ENCODE measurements at regions not wholly inside any gene's neighbourhood (a gene's known extent, or its start where the extent isn't known, plus 50 kb on each side); places are given as distances from the start of the nearest gene placed in this dataset.

DNA sequence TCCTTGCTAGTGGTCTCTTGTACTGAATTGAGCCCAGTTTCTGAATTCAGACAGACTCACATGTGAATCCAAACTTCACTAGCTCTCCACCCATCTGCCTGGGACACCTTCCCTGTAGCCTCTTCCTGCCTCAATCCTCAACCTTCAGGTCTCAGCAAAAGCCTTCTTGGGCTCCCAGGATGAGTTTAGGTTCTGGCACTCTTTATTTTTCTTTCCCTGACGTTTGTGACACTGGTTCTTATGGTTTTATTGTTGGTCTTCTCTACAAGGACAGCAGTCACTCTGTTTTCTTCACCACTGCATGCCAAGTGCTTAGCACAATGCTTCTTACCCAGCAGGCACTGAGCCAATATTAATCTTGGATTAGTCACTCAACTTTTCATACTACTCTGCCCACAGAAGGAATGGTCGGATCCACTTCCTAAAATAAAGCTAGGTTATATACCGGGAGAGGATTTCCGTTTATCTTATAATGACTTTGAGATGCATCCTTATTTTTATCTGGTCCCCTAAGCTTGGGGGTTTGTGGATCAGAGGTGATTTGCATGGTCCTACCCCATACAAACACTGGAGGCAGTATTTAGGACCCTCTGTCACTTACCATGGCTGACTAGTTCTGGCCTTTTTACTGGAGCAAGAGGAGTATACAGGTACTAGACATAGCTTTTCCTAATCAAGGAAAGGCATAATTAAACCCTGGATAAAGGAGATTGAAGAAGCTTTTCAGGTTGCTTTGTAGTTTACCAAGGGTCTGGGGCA, 186.3 kb downstream of the MYCN start:
- TF ChIP-seq, protein P1, sequence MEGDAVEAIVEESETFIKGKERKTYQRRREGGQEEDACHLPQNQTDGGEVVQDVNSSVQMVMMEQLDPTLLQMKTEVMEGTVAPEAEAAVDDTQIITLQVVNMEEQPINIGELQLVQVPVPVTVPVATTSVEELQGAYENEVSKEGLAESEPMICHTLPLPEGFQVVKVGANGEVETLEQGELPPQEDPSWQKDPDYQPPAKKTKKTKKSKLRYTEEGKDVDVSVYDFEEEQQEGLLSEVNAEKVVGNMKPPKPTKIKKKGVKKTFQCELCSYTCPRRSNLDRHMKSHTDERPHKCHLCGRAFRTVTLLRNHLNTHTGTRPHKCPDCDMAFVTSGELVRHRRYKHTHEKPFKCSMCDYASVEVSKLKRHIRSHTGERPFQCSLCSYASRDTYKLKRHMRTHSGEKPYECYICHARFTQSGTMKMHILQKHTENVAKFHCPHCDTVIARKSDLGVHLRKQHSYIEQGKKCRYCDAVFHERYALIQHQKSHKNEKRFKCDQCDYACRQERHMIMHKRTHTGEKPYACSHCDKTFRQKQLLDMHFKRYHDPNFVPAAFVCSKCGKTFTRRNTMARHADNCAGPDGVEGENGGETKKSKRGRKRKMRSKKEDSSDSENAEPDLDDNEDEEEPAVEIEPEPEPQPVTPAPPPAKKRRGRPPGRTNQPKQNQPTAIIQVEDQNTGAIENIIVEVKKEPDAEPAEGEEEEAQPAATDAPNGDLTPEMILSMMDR (IDR thresholded peaks at IDR 0.05; ENCODE audit: partially characterized antibody, unreplicated experiment): no peak
- Mint-ChIP-seq H3K4me3 (ENCODE audit: unreplicated experiment) (no peak overlapping the region), H3K4me1 (ENCODE audit: low read depth, unreplicated experiment) (peaks cover 35% of the 10 kb centered on the region), H3K9me3 (ENCODE audit: unreplicated experiment) (peaks cover 7% of the 10 kb centered on the region), H3K27me3 (ENCODE audit: unreplicated experiment) (peaks cover 5% of the 10 kb centered on the region), H3K36me3 (ENCODE audit: unreplicated experiment) (peaks cover 4% of the 10 kb centered on the region), H3K27ac (ENCODE audit: unreplicated experiment) (peak overlapping the region; percentile 71)
- no peak for DNase-seq

DNA sequence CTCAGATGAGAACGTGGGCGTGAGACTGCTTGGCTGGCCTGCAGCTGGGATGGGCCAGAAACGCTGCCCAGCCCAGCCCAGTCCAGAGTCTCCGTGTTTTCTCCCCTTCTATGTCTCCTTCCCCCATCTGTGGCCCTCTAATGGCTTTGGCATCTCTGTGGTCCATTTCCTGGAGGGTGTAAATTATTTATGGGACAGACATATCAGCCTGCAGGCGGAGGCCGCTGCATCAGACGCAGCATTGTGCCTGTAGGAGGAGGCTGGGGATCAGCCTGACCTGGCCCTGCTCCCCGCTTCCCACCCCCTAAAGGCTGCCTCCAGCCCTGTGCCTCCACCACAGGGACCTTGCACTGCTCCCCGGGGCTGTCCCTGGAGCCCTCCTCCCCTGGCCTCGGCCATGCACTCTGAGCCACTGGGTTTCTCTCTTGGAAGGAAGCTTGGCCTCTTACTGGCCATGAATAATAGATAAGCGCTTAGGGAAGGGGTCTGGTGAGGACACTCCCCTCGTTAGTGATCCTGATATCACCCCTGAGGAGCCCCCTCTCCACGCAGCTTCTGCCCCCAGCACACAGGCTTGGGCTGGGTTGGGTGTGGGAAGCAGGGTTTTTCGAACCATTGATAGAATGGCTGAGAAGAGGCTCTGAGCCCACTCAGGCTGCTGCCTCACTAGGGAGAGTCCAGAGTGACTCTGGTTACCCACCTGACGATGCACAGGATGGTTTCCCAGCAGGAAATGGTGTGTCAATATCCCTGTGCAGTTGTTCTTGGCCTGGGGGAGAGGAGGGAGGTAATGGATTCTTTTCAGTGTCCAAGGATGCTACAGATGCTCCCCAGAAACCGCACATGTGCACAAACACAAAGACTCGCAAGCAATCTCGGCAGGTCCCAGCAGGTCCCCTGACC, 185.5 kb downstream of the MYCN start:
- peaks cover 7% of the 10 kb centered on the region for H3K9me3 Mint-ChIP-seq (ENCODE audit: unreplicated experiment)
- peak; percentile 59 for DNase-seq
- H3K36me3 Mint-ChIP-seq (ENCODE audit: unreplicated experiment): peaks cover 8% of the 10 kb centered on the region
- TF ChIP-seq, protein P1 (IDR thresholded peaks at IDR 0.05; ENCODE audit: partially characterized antibody, unreplicated experiment): no peak
- peak overlapping the region; percentile 71 for H3K27ac Mint-ChIP-seq (ENCODE audit: unreplicated experiment)
- H3K4me3 Mint-ChIP-seq (ENCODE audit: unreplicated experiment): peak overlapping the region; percentile 45
- peaks cover 5% of the 10 kb centered on the region for H3K27me3 Mint-ChIP-seq (ENCODE audit: unreplicated experiment)
- peaks cover 35% of the 10 kb centered on the region for H3K4me1 Mint-ChIP-seq (ENCODE audit: low read depth, unreplicated experiment)

DNA sequence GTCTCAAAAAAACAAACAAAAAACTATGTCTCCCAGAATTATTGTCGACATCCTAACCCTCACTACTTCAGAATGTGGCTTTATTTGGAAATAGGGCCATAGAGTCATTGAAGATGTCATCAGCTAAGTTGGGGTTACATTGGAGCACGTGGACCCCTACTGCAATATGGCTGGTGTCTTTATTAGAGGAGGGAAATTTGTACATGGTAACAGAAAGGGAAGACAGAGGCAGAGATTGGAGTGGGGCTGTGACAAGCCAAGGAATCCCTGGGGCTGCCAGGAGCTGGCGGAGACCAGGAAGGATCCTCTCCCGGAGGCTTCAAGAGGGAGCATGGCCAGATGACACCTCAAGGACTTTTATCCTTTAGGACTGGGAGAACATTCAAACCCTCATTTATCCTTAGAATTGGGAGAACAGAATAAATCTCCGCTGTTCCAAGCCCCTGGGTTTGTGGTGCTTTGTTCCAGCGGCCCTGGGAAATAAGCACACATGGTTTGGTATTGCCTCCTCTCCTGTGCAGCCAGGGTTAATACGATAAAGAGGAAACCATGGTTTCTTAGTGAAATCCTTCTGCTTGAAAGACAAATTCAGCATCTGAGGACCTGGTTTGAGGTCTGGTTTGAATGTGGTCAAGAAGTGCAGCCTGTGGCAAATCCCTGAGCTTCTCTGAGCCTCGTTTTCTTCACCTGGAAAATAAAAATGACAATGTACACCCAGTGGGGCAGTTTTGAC, 184.7 kb downstream of the MYCN start:
- H3K27ac Mint-ChIP-seq (ENCODE audit: unreplicated experiment): peak overlapping the region; percentile 48
- H3K4me3 Mint-ChIP-seq (ENCODE audit: unreplicated experiment): peak overlapping the region; percentile 70
- no peak for DNase-seq
- peaks cover 8% of the 10 kb centered on the region for H3K36me3 Mint-ChIP-seq (ENCODE audit: unreplicated experiment)
- TF ChIP-seq, protein P1 (IDR thresholded peaks at IDR 0.05; ENCODE audit: partially characterized antibody, unreplicated experiment): no peak
- H3K9me3 Mint-ChIP-seq (ENCODE audit: unreplicated experiment): peaks cover 3% of the 10 kb centered on the region
- peaks cover 5% of the 10 kb centered on the region for H3K27me3 Mint-ChIP-seq (ENCODE audit: unreplicated experiment)
- peaks cover 36% of the 10 kb centered on the region for H3K4me1 Mint-ChIP-seq (ENCODE audit: low read depth, unreplicated experiment)

DNA sequence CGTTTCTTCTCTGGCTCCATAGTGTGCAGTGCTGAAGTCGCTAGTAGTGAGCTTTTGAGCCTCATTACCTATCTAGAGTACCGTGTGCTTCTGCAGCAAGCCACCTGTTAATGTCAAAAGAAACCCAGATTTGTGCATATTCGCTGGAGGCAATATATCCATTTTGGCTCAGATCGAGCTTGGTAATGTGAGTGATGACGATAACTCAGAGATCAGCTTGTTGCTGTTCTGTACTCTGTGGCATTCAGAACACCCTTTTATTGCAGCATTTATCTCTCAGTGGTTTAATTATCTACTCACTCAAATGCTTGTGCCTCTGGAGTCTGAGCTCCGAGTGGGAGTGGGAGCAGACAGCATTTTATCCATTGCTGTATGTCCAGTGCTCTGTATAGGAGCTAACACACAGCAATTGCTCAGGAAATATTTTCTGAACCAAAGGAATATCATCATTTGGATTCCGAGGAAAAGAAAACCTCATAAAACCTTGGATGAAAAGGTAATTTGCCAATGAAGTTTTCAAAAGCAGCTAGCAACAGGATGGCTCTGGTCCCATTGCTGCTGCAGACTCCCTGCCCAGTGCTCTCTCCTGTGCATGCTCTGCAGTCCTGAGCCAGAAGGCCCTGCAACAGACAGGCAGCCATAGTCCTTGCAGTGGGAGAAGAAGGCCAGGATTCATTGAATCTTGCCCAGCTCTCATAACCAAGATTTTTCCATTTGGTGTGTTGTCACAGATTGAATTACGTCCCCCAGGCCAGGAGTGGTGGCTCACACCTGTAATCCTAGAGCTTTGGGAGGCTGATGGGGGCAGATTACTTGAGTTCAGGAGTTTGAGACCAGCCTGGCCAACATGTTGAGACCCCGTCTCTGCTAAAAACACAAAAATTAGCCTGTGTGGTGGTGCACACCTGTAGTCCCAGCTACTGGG, 183.8 kb downstream of the MYCN start:
- TF ChIP-seq, protein P1 (IDR thresholded peaks at IDR 0.05; ENCODE audit: partially characterized antibody, unreplicated experiment): no peak
- Mint-ChIP-seq H3K27me3 (ENCODE audit: unreplicated experiment) (peaks cover 5% of the 10 kb centered on the region), H3K27ac (ENCODE audit: unreplicated experiment) (peak overlapping the region; percentile 83), H3K36me3 (ENCODE audit: unreplicated experiment) (peaks cover 8% of the 10 kb centered on the region), H3K4me1 (ENCODE audit: low read depth, unreplicated experiment) (peaks cover 36% of the 10 kb centered on the region), H3K9me3 (ENCODE audit: unreplicated experiment) (peaks cover 3% of the 10 kb centered on the region), H3K4me3 (ENCODE audit: unreplicated experiment) (no peak overlapping the region)
- no peak for DNase-seq
